Stimulated activated effector memory CD8-positive, alpha-beta T cell treated with anti-CD3 and anti-CD28 coated beads, Interleukin-12 subunit alpha, Interleukin-12 subunit beta, amount 100 ng/mL, for 72 hours (primary cell): ENCODE measurements at regions not wholly inside any gene's neighbourhood (a gene's known extent, or its start where the extent isn't known, plus 50 kb on each side); places are given as distances from the start of the nearest gene placed in this dataset.

ENCODE experiments used
- ATAC-seq: fragments of 150-1000 bp; cut with Tn5 transposase; 2 replicates; pipeline ENCODE4 v1.10.0; 2021
- DNase-seq, 2 donors: peaks; one replicate each; pipeline ENCODE4 v3.0.0; 2021 to 2022; ENCODE audit warnings: low spot score in 2 of 2
- H3K27ac Mint-ChIP-seq: one replicate; pipeline ENCODE4 v1.8.0; 2022; ENCODE audit warnings: mild to moderate bottlenecking, mixed read lengths
- H3K36me3 Mint-ChIP-seq: one replicate; pipeline ENCODE4 v1.8.0; 2022; ENCODE audit warnings: mild to moderate bottlenecking, mixed read lengths
- H3K4me1 Mint-ChIP-seq: one replicate; pipeline ENCODE4 v1.8.0; 2022; ENCODE audit warnings: mixed read lengths
- H3K4me3 Mint-ChIP-seq: one replicate; pipeline ENCODE4 v1.8.0; 2022; ENCODE audit warnings: mild to moderate bottlenecking, mixed read lengths
- H3K9me3 Mint-ChIP-seq: one replicate; pipeline ENCODE4 v1.8.0; 2022; ENCODE audit warnings: mixed read lengths

DNA sequence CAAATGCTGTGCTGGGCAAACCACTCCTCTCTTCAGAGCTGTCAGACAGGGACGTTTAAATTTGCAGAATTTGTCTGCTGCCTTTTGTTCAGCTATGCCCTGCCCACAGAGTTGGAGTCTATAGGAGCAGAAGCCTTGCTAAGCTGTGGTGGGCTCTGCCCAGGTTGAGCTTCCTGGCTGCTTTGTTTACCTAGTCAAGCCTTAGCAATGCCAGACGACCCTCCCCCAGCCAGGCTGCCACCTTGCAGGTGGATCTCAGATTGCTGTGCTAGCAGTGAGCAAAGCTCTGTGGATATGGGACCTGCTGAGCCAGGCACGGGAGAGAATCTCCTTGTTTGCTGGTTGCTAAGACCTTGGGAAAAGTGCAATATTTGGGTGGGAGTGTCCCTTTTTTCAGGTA is 314.9 kb downstream of the NNT start:
- no peaks in the 10 kb centered on the region for H3K4me1 Mint-ChIP-seq
- H3K4me3 Mint-ChIP-seq: no peak overlapping the region
- no peak overlapping the region for H3K27ac Mint-ChIP-seq
- DNase-seq: no peak
- ATAC-seq: no peak
- peaks cover 4% of the 10 kb centered on the region for H3K9me3 Mint-ChIP-seq
- no peaks in the 10 kb centered on the region for H3K36me3 Mint-ChIP-seq

DNA sequence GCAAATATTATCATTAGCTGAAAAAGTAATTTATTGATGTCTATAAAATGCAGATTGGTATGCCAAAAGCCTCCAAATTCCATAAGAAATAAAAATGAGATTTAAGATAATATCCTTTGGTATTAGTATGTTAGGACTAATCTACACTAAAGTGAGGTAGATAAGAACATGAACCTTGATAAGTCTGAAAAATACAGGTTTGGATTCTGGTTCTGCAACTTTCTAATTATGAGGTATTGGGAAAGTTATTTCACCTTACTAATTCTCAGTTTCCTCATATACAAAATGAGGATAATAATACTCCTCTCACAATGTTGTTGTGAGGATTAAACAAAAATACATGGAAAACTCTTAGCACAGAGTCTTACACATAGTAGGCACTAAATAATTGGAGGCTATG is 300.1 kb downstream of the NNT start:
- Mint-ChIP-seq H3K4me3 (no peak overlapping the region), H3K9me3 (no peaks in the 10 kb centered on the region), H3K36me3 (no peaks in the 10 kb centered on the region), H3K4me1 (no peaks in the 10 kb centered on the region), H3K27ac (no peak overlapping the region)
- DNase-seq (no peak), ATAC-seq (no peak)

DNA sequence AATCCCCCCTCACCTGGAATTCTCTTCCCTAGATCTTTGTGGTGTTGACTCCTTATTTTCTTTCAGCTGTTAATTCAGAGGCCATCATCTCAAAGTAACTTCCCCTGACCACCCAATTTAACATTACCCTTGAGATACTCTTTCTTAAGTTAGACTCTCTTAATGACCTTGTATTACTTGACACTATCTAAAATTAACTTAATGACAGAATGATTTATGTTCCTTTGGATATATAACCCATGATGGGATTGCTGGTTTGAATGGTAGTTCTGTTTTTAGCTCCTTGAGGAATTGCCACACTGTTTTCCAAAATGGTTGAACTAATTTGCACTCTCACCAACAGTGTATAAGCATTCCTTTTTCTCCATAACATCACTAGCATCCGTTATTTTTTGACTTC is 298.0 kb downstream of the NNT start:
- Mint-ChIP-seq H3K9me3 (peaks cover 3% of the 10 kb centered on the region), H3K4me3 (no peak overlapping the region), H3K36me3 (no peaks in the 10 kb centered on the region)

DNA sequence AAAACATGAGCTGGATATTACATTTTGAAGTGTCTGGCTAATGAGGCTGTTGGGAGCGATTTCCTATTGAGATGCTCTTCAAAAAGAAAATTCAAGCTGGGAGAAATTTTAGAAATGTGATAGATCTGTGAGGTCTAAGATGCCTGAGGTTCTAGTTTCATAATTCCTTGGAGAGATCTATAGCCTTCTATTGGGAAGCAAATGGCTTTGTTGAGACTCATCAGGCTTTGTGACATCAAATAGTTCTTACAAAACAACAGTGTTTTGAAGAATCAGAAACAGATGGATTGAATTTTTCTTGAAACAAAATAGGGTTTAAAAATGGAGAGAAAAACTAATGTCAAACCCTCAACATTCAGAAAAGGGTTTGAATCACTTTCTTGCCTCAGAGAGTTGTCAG is 292.9 kb downstream of the NNT start:
- Mint-ChIP-seq H3K4me3 (no peak overlapping the region), H3K9me3 (peaks cover 3% of the 10 kb centered on the region), H3K27ac (no peak overlapping the region), H3K4me1 (no peaks in the 10 kb centered on the region), H3K36me3 (no peaks in the 10 kb centered on the region)
- DNase-seq (no peak), ATAC-seq (no peak)

More for the DNA sequence above, 298.0 kb downstream of the NNT start:
- H3K27ac Mint-ChIP-seq: no peak overlapping the region
- DNase-seq (no peak), ATAC-seq (no peak)
- no peaks in the 10 kb centered on the region for H3K4me1 Mint-ChIP-seq

DNA sequence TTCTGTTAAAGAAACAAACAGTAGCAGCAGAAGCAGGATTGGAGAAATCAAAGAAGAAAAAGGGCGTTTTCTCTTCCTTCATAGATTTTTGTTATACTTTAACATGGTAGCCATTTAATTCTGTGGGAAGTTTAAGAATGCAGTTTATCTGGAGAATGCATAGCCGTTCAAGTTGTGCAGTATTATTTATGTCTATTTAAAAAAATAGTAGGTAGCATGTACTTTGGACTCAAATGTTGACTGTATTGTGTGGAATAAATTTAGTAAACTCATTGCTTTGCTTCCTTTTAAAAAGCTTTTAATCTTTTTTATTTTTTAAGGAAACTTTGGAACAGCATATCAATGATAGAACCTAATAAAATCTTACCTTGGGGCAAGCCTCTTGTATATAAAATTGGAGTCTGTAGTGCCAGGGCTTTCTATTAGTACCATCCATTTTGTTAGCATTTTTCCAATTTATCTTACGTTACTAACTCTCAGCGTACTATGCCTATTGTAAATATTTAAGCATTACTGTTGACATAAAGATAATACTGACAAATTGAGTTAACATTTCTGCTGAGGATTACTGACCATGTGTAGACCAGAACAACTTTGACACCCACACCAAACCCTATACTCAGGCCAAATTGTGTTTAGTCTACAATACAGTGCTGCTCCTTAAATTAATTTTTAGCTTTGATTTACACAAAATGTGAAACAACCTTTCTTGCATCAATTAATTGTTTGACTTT is 291.1 kb downstream of the NNT start:
- Mint-ChIP-seq H3K9me3 (peaks cover 3% of the 10 kb centered on the region), H3K27ac (no peak overlapping the region), H3K4me1 (no peaks in the 10 kb centered on the region), H3K36me3 (no peaks in the 10 kb centered on the region), H3K4me3 (no peak overlapping the region)
- DNase-seq (no peak), ATAC-seq (no peak)

DNA sequence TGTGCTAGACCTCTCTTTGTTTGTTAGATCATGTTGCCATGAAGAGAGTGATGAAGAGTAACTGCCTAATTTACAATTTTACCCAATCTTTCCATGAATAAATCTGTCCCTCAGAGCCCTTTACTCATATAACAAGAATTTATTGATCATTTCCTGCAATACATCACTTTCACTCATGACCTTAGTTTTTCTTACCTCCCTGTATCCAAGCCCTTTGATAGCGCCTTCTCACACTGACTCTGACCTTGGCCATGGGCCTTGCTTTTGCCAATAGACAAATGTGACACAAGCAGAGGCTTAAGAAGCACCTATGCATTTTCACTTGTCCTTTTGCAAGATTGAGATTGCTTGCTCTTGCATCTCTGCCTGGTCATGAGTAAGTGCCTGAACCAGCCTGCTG is 288.1 kb downstream of the NNT start:
- no peak for DNase-seq
- Mint-ChIP-seq H3K9me3 (peaks cover 3% of the 10 kb centered on the region), H3K4me3 (no peak overlapping the region), H3K36me3 (no peaks in the 10 kb centered on the region), H3K4me1 (no peaks in the 10 kb centered on the region), H3K27ac (no peak overlapping the region)
- ATAC-seq: no peak

DNA sequence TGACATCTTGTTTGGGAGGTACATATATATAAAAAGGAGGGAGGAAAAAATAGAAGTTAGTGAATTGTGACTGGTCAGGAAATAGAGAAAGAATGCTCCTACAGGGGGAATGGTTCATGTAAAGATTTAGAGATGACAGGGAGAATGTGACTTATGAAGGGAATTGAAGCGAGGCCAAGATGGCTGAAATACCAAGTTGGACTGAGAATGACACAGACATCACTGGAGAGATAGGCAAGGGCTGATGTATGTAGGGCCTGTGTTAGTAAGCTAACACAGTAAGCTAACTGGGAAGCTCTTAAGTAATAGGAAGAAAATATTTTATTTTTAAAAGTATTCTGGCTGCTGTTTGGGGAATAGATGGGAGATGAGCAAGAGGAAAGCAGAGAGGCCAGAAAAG is 286.3 kb downstream of the NNT start:
- no peak for ATAC-seq
- Mint-ChIP-seq H3K4me1 (no peaks in the 10 kb centered on the region), H3K27ac (no peak overlapping the region), H3K9me3 (peaks cover 3% of the 10 kb centered on the region), H3K36me3 (no peaks in the 10 kb centered on the region), H3K4me3 (no peak overlapping the region)
- DNase-seq: no peak

DNA sequence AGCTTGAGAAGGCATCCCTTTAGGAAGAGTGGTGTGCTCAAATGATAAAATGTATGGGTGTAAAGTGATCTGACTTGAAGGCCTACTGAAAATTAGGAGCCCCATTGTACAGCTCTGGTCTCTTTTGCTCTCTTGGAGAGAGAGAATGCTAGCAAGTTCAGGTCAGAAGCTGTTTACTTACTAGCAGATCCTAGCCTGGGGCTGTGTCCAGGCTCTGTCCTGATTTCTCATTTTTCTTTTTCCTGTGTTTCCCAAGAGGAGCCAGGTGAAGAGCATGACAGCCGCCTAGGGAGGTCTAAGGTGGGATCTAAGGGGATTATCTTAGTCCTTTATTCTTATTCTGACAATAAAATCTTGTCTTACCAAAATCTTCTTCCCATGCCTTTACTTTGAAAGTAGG is 272.8 kb downstream of the NNT start:
- no peak for DNase-seq
- no peak overlapping the region for H3K4me3 Mint-ChIP-seq
- H3K9me3 Mint-ChIP-seq: peaks cover 4% of the 10 kb centered on the region
- H3K27ac Mint-ChIP-seq: no peak overlapping the region
- ATAC-seq: no peak
- H3K4me1 Mint-ChIP-seq: no peaks in the 10 kb centered on the region
- no peaks in the 10 kb centered on the region for H3K36me3 Mint-ChIP-seq

DNA sequence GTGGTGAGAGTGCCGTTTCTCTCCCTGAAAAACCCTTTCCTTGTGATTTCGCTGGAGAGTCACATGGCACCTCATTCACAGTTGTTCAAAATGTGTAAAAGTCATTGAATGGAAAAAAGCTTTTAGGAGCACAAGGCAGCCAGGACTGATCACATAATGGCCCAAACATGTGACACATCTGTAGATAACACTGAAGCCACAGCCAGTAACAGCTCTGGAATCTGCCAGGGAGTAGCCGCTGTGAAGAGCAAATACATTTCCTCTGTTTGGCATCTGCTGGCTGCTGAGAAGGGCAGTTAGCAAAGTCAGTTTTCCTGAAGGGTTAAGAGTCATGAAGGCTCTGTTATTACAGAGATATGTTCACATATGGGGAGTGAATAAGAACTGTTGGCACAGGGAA is 271.8 kb downstream of the NNT start:
- peaks cover 4% of the 10 kb centered on the region for H3K9me3 Mint-ChIP-seq
- no peaks in the 10 kb centered on the region for H3K4me1 Mint-ChIP-seq
- H3K27ac Mint-ChIP-seq: no peak overlapping the region
- no peak for ATAC-seq
- no peak overlapping the region for H3K4me3 Mint-ChIP-seq
- H3K36me3 Mint-ChIP-seq: no peaks in the 10 kb centered on the region
- DNase-seq: no peak

DNA sequence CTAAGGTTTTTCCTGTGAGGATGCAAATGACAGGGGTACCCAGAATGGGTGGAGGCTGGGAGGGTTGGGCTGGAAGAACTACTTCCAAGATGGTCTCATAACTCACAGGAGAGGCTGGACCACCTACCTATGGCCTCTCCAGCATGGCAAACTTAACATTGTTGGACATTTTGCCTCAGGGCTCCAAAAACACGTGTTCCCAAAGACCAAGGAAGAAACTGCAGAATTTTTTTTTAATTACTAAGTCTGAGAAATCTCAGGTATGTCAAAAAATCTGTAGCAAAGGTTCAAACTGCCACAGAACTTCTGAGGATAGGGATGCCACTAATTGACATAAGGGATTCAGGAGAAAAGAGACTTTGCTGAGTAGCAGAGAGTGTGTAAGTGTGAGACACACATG is 270.8 kb downstream of the NNT start:
- DNase-seq (no peak), ATAC-seq (no peak)
- Mint-ChIP-seq H3K4me3 (no peak overlapping the region), H3K36me3 (no peaks in the 10 kb centered on the region), H3K27ac (no peak overlapping the region), H3K4me1 (no peaks in the 10 kb centered on the region), H3K9me3 (peaks cover 4% of the 10 kb centered on the region)

DNA sequence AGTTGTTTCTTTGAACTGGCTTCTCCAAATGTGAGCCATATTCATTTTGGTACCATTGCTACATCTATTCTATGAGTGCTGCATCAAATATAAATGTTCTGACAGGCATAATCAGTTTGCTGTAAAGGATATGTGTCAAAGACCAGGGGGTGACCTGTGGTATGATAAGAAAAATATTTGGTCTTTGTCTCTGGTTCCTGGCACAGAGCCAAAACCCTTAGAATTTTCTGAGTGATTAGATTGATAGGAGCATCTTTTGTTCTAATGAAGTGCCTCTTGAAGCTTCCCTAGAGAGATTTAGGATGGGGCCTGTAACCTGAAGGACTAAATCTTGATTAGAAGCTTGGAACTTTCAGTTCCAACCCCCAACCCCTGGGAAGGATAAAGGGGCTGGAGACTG is 256.3 kb downstream of the NNT start:
- no peaks in the 10 kb centered on the region for H3K36me3 Mint-ChIP-seq
- H3K27ac Mint-ChIP-seq: no peak overlapping the region
- no peak for ATAC-seq
- no peaks in the 10 kb centered on the region for H3K9me3 Mint-ChIP-seq
- no peaks in the 10 kb centered on the region for H3K4me1 Mint-ChIP-seq
- H3K4me3 Mint-ChIP-seq: no peak overlapping the region
- no peak for DNase-seq

DNA sequence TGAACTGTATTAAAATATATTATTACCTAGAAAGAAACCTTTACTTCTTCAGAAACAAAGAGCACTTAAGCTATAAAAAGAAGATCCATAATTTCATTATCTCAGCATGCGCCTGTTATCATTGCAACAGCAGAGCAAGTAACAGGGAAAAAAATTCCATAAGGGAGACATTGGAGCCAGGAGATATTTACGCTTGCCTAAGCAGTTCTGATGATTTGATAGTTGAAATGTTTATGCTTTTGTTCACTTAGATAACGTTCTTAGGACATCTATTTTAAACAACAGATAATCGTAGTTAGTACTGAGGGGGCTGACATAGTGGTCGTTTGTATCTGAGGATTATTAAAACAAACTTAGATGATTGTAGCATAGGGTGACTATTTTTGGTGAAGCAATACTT is 252.5 kb downstream of the NNT start:
- Mint-ChIP-seq H3K4me1 (no peaks in the 10 kb centered on the region), H3K27ac (no peak overlapping the region), H3K36me3 (no peaks in the 10 kb centered on the region), H3K4me3 (no peak overlapping the region), H3K9me3 (peaks cover 2% of the 10 kb centered on the region)
- ATAC-seq (no peak), DNase-seq (no peak)

DNA sequence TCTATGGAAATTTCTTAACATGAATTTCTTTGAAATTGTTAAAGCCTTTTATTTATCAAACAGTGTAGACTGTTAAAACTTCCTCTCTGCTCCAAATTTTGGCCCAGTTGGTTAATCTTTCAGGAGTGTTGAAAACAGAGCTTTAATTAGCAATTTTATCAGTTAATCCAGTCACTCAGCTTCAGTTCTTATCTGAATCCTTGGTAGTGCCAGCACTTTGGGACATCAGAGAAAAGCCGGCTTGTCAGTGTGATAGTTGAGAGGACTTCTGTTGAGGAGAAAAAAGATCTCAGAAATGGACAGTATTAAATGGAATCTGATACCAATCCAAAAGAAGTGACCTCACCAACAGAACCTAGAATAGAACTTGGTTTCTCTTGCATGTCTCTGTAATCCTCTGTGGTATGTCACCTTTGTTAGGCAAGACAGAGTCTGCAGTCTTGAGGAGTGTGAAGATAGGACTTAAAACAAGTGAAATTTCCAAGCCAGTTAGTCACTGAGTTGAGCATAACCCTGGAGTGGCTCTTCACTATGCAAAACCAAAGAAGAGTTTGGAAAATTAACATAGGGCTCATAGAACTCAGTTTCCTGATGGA is 251.8 kb downstream of the NNT start:
- no peak for DNase-seq
- H3K4me1 Mint-ChIP-seq: no peaks in the 10 kb centered on the region
- no peak overlapping the region for H3K4me3 Mint-ChIP-seq

DNA sequence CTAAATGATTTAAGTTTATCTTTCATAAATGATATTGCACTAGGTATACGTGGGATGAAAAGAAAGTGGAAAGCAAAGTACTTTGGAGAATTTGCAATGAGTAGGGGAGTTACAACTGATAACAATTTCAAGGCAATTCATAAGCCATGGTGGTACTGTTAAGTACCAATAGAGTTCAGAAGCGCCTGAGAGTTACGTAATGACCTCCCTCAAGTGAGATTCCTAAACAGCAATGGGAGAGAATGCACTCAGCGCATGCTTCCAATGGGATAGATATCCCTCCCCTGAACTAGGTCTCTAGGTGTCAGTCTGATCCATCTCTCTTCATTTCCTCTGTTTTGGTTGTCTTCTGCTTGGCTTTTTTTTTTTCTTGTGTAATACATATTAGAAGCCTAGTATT is 249.3 kb downstream of the NNT start:
- Mint-ChIP-seq H3K27ac (no peak overlapping the region), H3K4me3 (no peak overlapping the region), H3K9me3 (peaks cover 4% of the 10 kb centered on the region), H3K36me3 (no peaks in the 10 kb centered on the region), H3K4me1 (no peaks in the 10 kb centered on the region)
- DNase-seq (no peak), ATAC-seq (no peak)

More for the DNA sequence above, 251.8 kb downstream of the NNT start:
- ATAC-seq: no peak
- H3K27ac Mint-ChIP-seq: no peak overlapping the region
- H3K9me3 Mint-ChIP-seq: peaks cover 4% of the 10 kb centered on the region
- H3K36me3 Mint-ChIP-seq: no peaks in the 10 kb centered on the region

DNA sequence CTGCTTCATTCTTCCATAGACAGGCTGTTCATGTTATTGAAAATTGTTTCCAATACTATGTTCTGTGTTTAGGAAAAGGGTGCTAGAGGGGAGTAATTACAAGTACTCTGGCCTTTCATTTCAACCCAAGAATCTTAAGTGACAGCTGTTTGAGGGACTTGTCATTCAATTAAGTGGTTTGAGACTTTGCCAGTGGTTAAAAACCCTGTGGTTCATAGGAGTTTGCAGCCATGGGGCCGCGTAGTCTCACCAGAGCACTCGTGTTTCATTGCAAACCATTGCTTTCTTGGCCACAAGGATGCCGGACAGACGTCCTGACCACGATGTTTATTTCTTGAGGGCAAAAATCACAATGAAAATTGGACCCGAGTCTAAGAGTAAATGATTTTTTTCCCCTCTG is 248.8 kb downstream of the NNT start:
- no peaks in the 10 kb centered on the region for H3K4me1 Mint-ChIP-seq
- H3K9me3 Mint-ChIP-seq: peaks cover 4% of the 10 kb centered on the region
- H3K4me3 Mint-ChIP-seq: no peak overlapping the region
- H3K27ac Mint-ChIP-seq: no peak overlapping the region
- DNase-seq (no peak), ATAC-seq (no peak)
- H3K36me3 Mint-ChIP-seq: no peaks in the 10 kb centered on the region

DNA sequence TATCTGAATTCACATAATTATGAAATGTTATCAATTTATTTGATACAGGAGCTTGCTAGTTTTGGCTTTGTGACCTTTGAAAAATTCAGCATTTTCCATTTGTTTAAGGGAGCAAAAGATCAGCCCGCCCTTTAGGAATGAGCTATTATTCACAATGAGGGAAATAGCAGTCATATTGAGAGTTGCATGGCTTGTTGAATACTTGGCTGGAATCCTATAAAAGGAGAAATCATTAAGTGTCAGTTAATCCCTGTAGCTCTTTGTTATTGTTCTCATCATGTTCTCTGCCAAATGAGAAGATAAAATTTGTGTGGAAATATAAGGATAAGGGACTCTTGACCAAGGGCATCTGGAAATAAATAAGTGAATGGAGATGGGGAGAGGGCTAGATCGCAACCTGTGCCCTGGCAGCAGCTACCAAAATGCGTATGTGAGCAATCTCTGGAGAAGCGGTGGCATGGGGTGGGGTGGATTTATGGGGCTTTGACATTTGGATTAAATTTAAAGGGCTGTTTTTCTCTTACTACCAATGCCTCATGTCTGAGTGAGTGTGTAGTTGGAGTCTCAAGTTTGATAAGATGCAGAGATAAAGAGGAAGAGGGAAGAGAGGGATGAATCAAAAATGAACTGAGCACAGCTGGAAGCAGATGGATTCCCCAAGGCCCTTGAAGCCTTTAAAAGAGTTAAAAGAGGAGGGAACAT is 237.6 kb downstream of the NNT start:
- Mint-ChIP-seq H3K4me1 (no peaks in the 10 kb centered on the region), H3K4me3 (no peak overlapping the region), H3K27ac (no peak overlapping the region), H3K36me3 (no peaks in the 10 kb centered on the region), H3K9me3 (peaks cover 9% of the 10 kb centered on the region)
- ATAC-seq (no peak), DNase-seq (no peak)
